GM10248 (cell line): ENCODE measurements at regions not wholly inside any gene's neighbourhood (a gene's known extent, or its start where the extent isn't known, plus 50 kb on each side); places are given as distances from the start of the nearest gene placed in this dataset.

Experiments
- CTCF ChIA-PET: fragments of 300-600 bp; sonication (Branson Sonifier 250); formaldehyde crosslinking; extraction: SDS; loops from one replicate; lab custom pipeline; 2021; ENCODE audit warnings: antibody characterized with exemption; lab: Yijun Ruan, JAX
- POLR2A ChIA-PET: fragments of 350-650 bp; sonication (Branson Sonifier 250); formaldehyde crosslinking; extraction: SDS; loops from one replicate; lab custom pipeline; 2020; ENCODE audit warnings: antibody characterized with exemption; lab: Yijun Ruan, JAX
- DNase-seq: peaks from one replicate; pipeline ENCODE4 v3.0.0; 2012; ENCODE audit errors: extremely low spot score
- CTCF ChIP-seq: IDR thresholded peaks from 2 replicates; pipeline ENCODE4 v1.5.1; 2012; ENCODE audit warnings: mild to moderate bottlenecking, low read depth; ENCODE audit errors: extremely low read depth, missing control alignments, control extremely low read depth

- no peak for DNase-seq
- ChIA-PET POLR2A (interaction anchor here (0.6 kb wide), 1 partner anchor 10 kb away, joined by 5 read pairs; no protein-coding TSS in a partner anchor), CTCF (interaction anchor here (1.4 to 2.5 kb wide), 2 partner anchors 17 to 87 kb away, joined by 6 to 7 read pairs; a partner anchor contains a TSS)
- TF ChIP-seq CTCF: no peak
Observed at GRCh38 chr18:46260016-46260878, 156.1 kb downstream of the HAUS1 start.

- no peak for TF ChIP-seq CTCF
- ChIA-PET CTCF (interaction anchor here (2.5 kb wide), 1 partner anchor 16 kb away, joined by 6 read pairs; no protein-coding TSS in a partner anchor), POLR2A (no interaction called here)
- DNase-seq: no peak
Observed at GRCh38 chr18:46260879-46261143, 156.6 kb downstream of the HAUS1 start.

- no peak for TF ChIP-seq CTCF
- POLR2A ChIA-PET: no interaction called here
- DNase-seq: no peak
- CTCF ChIA-PET: interaction anchor here (0.7 to 2.5 kb wide), 4 partner anchors 11 to 88 kb away, joined by 3 to 8 read pairs (median 6); a partner anchor contains a TSS
Observed at GRCh38 chr18:46261799-46262198, 157.6 kb downstream of the HAUS1 start.

- ChIA-PET POLR2A (no interaction called here), CTCF (interaction anchor here (1.6 to 1.9 kb wide), 2 partner anchors 18 to 89 kb away, joined by 5 to 8 read pairs; a partner anchor contains a TSS)
- no peak for TF ChIP-seq CTCF
- no peak for DNase-seq
Observed at GRCh38 chr18:46262856-46263255, 158.7 kb downstream of the HAUS1 start.

- CTCF ChIA-PET: interaction anchor here (1.0 kb wide), 1 partner anchor 17 kb away, joined by 5 read pairs; no protein-coding TSS in a partner anchor
- no peak for DNase-seq
- POLR2A ChIA-PET: no interaction called here
- TF ChIP-seq CTCF: no peak
Observed at GRCh38 chr18:46264255-46264654, 160.1 kb downstream of the HAUS1 start.

- CTCF ChIA-PET: interaction anchor here (1.0 to 2.3 kb wide), 6 partner anchors 10 to 92 kb away, joined by 3 to 8 read pairs (median 4); a partner anchor contains a TSS
- POLR2A ChIA-PET: no interaction called here
- no peak for TF ChIP-seq CTCF
- DNase-seq: no peak
Observed at GRCh38 chr18:46265196-46266156, 161.3 kb downstream of the HAUS1 start.
